Neural crest cell (in vitro differentiated cells): ENCODE measurements at regions not wholly inside any gene's neighbourhood (a gene's known extent, or its start where the extent isn't known, plus 50 kb on each side); places are given as distances from the start of the nearest gene placed in this dataset.

Experiments used
- DNase-seq: peaks from one replicate; pipeline ENCODE4 v3.0.0; 2021; ENCODE audit warnings: low read depth, mixed read lengths, low spot score
- H3K27ac Mint-ChIP-seq: one replicate; pipeline ENCODE4 v1.8.0; 2021; ENCODE audit warnings: mild to moderate bottlenecking, mixed read lengths; ENCODE audit not compliant: unreplicated experiment
- H3K27me3 Mint-ChIP-seq: 2 replicates; pipeline ENCODE4 v1.8.0; 2021; ENCODE audit warnings: low read depth, mild to moderate bottlenecking, mixed read lengths
- H3K36me3 Mint-ChIP-seq: 2 replicates; pipeline ENCODE4 v1.8.0; 2021; ENCODE audit warnings: low read depth, mild to moderate bottlenecking, mixed read lengths
- H3K4me1 Mint-ChIP-seq: 2 replicates; pipeline ENCODE4 v1.8.0; 2021; ENCODE audit warnings: mixed read lengths
- H3K4me3 Mint-ChIP-seq: one replicate; pipeline ENCODE4 v1.8.0; 2021; ENCODE audit warnings: mild to moderate bottlenecking, mixed read lengths
- H3K9me3 Mint-ChIP-seq: 2 replicates; pipeline ENCODE4 v1.8.0; 2021; ENCODE audit warnings: mixed read lengths
- TF ChIP-seq, protein P1 (sequence below): fragments of 200-600 bp; sonication (generic); conservative IDR thresholded peaks from 2 replicates; pipeline ENCODE4 v1.5.0; 2021; ENCODE audit warnings: antibody characterized with exemption, mild to moderate bottlenecking

DNA sequence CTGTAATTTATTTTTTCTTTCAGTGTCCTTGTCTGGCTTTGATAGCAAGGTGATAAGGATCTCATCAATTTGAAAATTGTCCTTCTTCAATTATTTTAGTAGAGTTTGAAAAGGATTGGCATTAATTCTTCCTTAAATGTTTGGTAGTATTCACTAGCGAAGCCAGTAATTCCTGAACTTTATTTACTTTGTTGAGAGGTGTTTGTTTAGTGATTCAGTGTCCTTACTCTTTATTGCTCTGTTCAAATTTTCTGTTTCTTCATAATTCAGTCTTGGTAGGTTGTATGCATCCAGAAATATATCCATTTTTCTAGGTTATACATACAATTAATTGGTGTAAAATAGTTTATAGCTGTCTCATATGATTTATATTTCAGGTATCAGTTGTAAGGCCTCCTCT, 676.7 kb upstream of the POU3F3 start:
- Mint-ChIP-seq H3K27ac (no peak overlapping the region), H3K36me3 (no peaks in the 10 kb centered on the region), H3K27me3 (no peaks in the 10 kb centered on the region), H3K9me3 (peaks cover 13% of the 10 kb centered on the region), H3K4me3 (no peak overlapping the region), H3K4me1 (no peaks in the 10 kb centered on the region)
- TF ChIP-seq, protein P1, sequence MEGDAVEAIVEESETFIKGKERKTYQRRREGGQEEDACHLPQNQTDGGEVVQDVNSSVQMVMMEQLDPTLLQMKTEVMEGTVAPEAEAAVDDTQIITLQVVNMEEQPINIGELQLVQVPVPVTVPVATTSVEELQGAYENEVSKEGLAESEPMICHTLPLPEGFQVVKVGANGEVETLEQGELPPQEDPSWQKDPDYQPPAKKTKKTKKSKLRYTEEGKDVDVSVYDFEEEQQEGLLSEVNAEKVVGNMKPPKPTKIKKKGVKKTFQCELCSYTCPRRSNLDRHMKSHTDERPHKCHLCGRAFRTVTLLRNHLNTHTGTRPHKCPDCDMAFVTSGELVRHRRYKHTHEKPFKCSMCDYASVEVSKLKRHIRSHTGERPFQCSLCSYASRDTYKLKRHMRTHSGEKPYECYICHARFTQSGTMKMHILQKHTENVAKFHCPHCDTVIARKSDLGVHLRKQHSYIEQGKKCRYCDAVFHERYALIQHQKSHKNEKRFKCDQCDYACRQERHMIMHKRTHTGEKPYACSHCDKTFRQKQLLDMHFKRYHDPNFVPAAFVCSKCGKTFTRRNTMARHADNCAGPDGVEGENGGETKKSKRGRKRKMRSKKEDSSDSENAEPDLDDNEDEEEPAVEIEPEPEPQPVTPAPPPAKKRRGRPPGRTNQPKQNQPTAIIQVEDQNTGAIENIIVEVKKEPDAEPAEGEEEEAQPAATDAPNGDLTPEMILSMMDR = no peak
- DNase-seq = no peak

GRCh38 chr2:104179644-104180043, 674.3 kb upstream of the POU3F3 start:
- TF ChIP-seq, protein P1 = no peak
- Mint-ChIP-seq H3K9me3 (peaks cover 13% of the 10 kb centered on the region), H3K4me3 (no peak overlapping the region), H3K36me3 (no peaks in the 10 kb centered on the region), H3K27me3 (no peaks in the 10 kb centered on the region), H3K27ac (no peak overlapping the region), H3K4me1 (no peaks in the 10 kb centered on the region)
- DNase-seq = no peak

- H3K4me1 Mint-ChIP-seq = no peaks in the 10 kb centered on the region
Measured at GRCh38 chr2:104200533-104201168, 653.3 kb upstream of the POU3F3 start.

DNA sequence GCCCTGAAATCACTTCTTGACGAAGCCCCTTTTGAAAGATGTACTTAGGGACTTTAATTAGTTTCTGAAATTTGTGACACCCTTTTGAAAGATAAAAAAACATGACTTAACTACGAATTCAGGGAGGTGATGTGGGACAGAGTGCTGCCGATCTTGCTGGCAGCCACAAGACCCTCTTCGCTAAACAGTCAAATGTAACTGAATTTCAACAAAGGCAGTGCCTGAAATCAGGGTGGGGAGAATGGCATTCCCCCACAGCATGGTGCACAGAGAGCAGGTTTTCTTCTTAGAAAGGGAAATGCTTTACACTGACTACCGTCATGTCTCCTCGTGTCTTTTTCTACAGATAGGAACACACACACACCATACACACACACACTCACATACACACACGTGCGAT, 640.2 kb upstream of the POU3F3 start:
- H3K36me3 Mint-ChIP-seq = no peaks in the 10 kb centered on the region
- H3K27ac Mint-ChIP-seq = no peak overlapping the region
- no peak for DNase-seq
- H3K4me1 Mint-ChIP-seq = peaks cover 24% of the 10 kb centered on the region
- H3K27me3 Mint-ChIP-seq = no peaks in the 10 kb centered on the region
- H3K4me3 Mint-ChIP-seq = no peak overlapping the region
- peaks cover 2% of the 10 kb centered on the region for H3K9me3 Mint-ChIP-seq
- TF ChIP-seq, protein P1 = no peak

More at GRCh38 chr2:104200533-104201168, 653.3 kb upstream of the POU3F3 start:
- no peaks in the 10 kb centered on the region for H3K36me3 Mint-ChIP-seq
- H3K9me3 Mint-ChIP-seq = no peaks in the 10 kb centered on the region
- no peak for DNase-seq
- no peaks in the 10 kb centered on the region for H3K27me3 Mint-ChIP-seq
- no peak overlapping the region for H3K27ac Mint-ChIP-seq
- no peak overlapping the region for H3K4me3 Mint-ChIP-seq
- TF ChIP-seq, protein P1 = no peak

DNA sequence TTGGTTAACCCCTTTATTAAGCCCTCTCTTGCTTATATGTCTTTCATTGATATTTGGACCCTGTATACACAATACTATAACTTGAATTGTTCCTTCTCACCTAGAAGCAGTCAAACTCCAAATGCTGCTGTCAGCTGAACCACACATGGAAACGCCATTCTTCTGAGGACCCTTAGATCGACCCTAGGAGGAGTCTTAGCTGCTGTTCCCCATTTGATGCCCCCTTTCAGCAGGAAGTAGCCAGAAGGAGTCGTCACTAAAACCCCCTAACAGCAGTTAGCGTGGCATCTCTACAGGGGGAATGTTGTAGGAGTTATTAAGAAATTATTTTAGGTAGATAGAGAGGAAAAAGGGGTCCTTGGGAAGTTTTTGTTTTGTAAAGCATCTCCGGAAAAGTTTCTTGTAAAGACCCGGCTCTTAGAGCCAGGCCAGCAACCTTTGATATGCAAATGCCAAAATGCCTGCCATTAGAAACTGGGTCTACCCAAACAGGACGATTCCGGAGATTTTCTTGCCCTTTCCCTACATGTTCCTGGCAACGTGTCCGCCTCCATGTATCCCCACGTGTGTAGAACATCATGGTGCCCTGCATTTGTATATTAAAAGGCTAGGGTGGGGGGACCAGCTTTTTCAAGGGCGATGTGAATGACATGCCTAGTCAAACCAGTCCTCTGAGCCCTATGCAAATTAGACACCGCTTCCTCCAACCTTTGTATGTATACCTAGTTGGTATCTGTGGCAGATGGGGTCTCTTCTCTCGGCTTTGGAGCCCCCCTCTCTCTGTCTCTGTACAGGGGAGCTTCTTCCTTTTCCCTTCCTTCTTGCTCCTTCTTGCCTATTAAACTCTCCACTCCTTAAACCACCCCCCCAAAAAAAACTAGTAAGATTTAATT, 638.4 kb upstream of the POU3F3 start:
- Mint-ChIP-seq H3K4me3 (peak overlapping the region; percentile 50), H3K27ac (no peak overlapping the region), H3K36me3 (no peaks in the 10 kb centered on the region), H3K27me3 (no peaks in the 10 kb centered on the region), H3K9me3 (peaks cover 2% of the 10 kb centered on the region), H3K4me1 (peaks cover 24% of the 10 kb centered on the region)
- TF ChIP-seq, protein P1 = no peak
- no peak for DNase-seq
